ENCODE measurements at regions not wholly inside any gene's neighbourhood (a gene's known extent, or its start where the extent isn't known, plus 50 kb on each side); places are given as distances from the start of the nearest gene placed in this dataset.

DNA sequence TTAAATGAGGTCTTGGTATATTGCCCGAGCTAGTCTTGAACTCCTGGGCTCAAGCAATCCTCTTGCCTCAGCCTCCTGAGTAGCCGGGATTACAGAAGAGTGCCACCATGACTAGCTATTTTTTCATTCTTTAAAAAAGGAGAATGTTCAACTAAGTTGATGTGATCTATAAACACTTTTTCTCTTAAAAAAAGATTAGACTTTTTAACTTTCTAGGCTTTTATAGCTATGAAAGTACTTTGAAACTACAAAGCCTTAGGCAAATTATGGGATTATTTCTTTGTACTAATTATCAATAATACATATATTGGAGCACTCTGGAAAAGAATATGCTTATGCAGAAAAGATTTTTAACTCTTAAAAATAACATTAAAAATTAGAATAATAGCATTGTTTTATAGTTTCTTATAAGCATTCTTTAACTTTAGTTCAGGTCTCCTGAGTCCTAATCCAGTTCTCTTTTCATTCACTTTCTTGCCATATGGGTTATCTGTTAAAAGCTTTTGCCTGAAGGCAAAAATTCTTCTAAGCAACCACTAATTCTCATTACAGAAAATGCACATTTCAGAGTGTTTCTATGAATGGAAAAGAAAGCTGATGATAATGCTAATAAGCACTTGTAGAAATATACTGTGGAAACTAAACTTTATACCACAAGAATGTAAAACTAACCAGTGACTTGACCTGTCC lies 87.8 kb downstream of the DPPA2 start:
- no peak overlapping the region for H3K4me3 ChIP-seq
- TF ChIP-seq MYB (IDR thresholded peaks at IDR 0.05; ENCODE audit: borderline replicate concordance, low read depth, low read length): no peak
- no peak for TF ChIP-seq NR2F1 (conservative IDR thresholded peaks at IDR 0.05)
- TF ChIP-seq LARP7 (IDR thresholded peaks at IDR 0.05): no peak
- TF ChIP-seq, protein P1, sequence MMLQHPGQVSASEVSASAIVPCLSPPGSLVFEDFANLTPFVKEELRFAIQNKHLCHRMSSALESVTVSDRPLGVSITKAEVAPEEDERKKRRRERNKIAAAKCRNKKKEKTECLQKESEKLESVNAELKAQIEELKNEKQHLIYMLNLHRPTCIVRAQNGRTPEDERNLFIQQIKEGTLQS (IDR thresholded peaks at IDR 0.05; ENCODE audit: borderline replicate concordance, extremely low read depth, low read depth, low read length): no peak
- no peak for TF ChIP-seq RUNX3 (IDR thresholded peaks at IDR 0.05; ENCODE audit: low read length)
- TF ChIP-seq YBX1 (IDR thresholded peaks at IDR 0.05): no peak
- TF ChIP-seq CBFB (IDR thresholded peaks at IDR 0.05; ENCODE audit: low read depth): no peak
- TF ChIP-seq SUPT20H (IDR thresholded peaks at IDR 0.05; ENCODE audit: borderline replicate concordance, control insufficient read depth, low read depth, low read length): no peak
- TF ChIP-seq NRF1 (conservative IDR thresholded peaks at IDR 0.05; ENCODE audit: low read depth, low read length): no peak
- TF ChIP-seq, protein P2, sequence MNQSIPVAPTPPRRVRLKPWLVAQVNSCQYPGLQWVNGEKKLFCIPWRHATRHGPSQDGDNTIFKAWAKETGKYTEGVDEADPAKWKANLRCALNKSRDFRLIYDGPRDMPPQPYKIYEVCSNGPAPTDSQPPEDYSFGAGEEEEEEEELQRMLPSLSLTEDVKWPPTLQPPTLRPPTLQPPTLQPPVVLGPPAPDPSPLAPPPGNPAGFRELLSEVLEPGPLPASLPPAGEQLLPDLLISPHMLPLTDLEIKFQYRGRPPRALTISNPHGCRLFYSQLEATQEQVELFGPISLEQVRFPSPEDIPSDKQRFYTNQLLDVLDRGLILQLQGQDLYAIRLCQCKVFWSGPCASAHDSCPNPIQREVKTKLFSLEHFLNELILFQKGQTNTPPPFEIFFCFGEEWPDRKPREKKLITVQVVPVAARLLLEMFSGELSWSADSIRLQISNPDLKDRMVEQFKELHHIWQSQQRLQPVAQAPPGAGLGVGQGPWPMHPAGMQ (IDR thresholded peaks at IDR 0.05; ENCODE audit: borderline replicate concordance): no peak
- ChIA-PET CTCF (no interaction called here), RAD21 (ENCODE audit: unreplicated experiment) (no interaction called here), POLR2A (no interaction called here), SMC1A (ENCODE audit: uncharacterized antibody, unreplicated experiment) (no interaction called here)
- H2AFZ ChIP-seq (ENCODE audit: control insufficient read depth, low read depth, low read length): no peak overlapping the region
- H3K79me2 ChIP-seq (ENCODE audit: control insufficient read depth, insufficient read depth, low read length): no peaks in the 10 kb centered on the region
- 29% methylated on average over 2 of the region's 2 CpGs for WGBS (ENCODE audit: insufficient coverage, insufficient replicate concordance, low lambda C conversion rate, missing lambda C conversion rate)
- no peaks in the 10 kb centered on the region for H4K20me1 ChIP-seq (ENCODE audit: control insufficient read depth, insufficient read depth)
- ATAC-seq (no peak), DNase-seq (ENCODE audit: low read depth, low spot score) (no peak), FAIRE-seq (no peak)
- no TSS peak for BruUV-seq (replicated peaks)
- no peaks in the 10 kb centered on the region for H3K4me1 ChIP-seq (ENCODE audit: control insufficient read depth, insufficient read depth, low read length)
- H3K9ac ChIP-seq (ENCODE audit: control insufficient read depth, insufficient read depth, low read length): no peak overlapping the region
- no peak overlapping the region for H3K27ac ChIP-seq (ENCODE audit: control insufficient read depth, insufficient read depth)
- intact Hi-C loops (cut with micrococcal nuclease; ENCODE audit: unreplicated experiment): loop anchor here (10.0 kb wide), 1 partner anchor 204 kb away; no protein-coding TSS in a partner anchor
- in situ Hi-C loops (cut with MboI): no loop called here
- no peak overlapping the region for H3K4me2 ChIP-seq (ENCODE audit: control insufficient read depth, insufficient read depth)
- no peaks in the 10 kb centered on the region for H3K27me3 ChIP-seq (replicated peaks in 1 of 2; ENCODE audit: control insufficient read depth in 2 of 2, insufficient read depth in 2 of 2, low read length in 1 of 2)
- no peaks in the 10 kb centered on the region for H3K9me3 ChIP-seq (replicated peaks; ENCODE audit: control insufficient read depth, insufficient read depth, low read length)
- no peaks in the 10 kb centered on the region for H3K36me3 ChIP-seq (ENCODE audit: control insufficient read depth in 2 of 2, insufficient read depth in 2 of 2, low read length in 1 of 2)

Data from GM12878 (cell line).